HEK293 (cell line): ENCODE measurements at regions not wholly inside any gene's neighbourhood (a gene's known extent, or its start where the extent isn't known, plus 50 kb on each side); places are given as distances from the start of the nearest gene placed in this dataset.

Source experiments
- ZNF140 ChIP-seq: fragments of 450-650 bp; formaldehyde crosslinking; IDR thresholded peaks from 2 replicates; pipeline ENCODE4 v1.5.1; 2016; ENCODE audit warnings: missing biosample characterization, missing genetic modification characterization
- ZNF174 ChIP-seq: fragments of 450-650 bp; formaldehyde crosslinking; IDR thresholded peaks from 2 replicates; pipeline ENCODE4 v1.5.0; 2017; ENCODE audit warnings: missing biosample characterization, mild to moderate bottlenecking, missing genetic modification characterization
- ZNF274 ChIP-seq, 2 experiments: fragments of 200-500 bp in 1 of 2; fragments of 450-650 bp in 1 of 2; sonication (Bioruptor generic) in 1 of 2; formaldehyde crosslinking in 1 of 2; IDR thresholded peaks; 2 replicates each; pipeline versions ENCODE4 v1.5.1 to v1.6.1; 2014 to 2016; ENCODE audit warnings: borderline replicate concordance in 1 of 2, inconsistent platforms in 1 of 2, low read length in 1 of 2, missing biosample characterization in 1 of 2, missing genetic modification characterization in 1 of 2
- ZNF670 ChIP-seq: fragments of 450-650 bp; formaldehyde crosslinking; IDR thresholded peaks from 2 replicates; pipeline ENCODE4 v1.5.1; 2016; ENCODE audit warnings: missing biosample characterization, missing genetic modification characterization, low read depth
- TF ChIP-seq, protein P1 (sequence below): fragments of 450-650 bp; formaldehyde crosslinking; IDR thresholded peaks from 2 replicates; pipeline ENCODE4 v1.5.1; 2016; ENCODE audit warnings: missing biosample characterization, missing genetic modification characterization
- TF ChIP-seq, protein P2 (sequence below): fragments of 450-650 bp; formaldehyde crosslinking; IDR thresholded peaks from 2 replicates; pipeline ENCODE4 v1.5.1; 2016; ENCODE audit warnings: missing biosample characterization, missing genetic modification characterization
- TF ChIP-seq, protein P3 (sequence below): fragments of 450-650 bp; formaldehyde crosslinking; IDR thresholded peaks from 2 replicates; pipeline ENCODE4 v1.5.1; 2016; ENCODE audit warnings: missing biosample characterization, missing genetic modification characterization
- TF ChIP-seq, protein P4 (sequence below): fragments of 450-650 bp; formaldehyde crosslinking; IDR thresholded peaks from 2 replicates; pipeline ENCODE4 v1.5.1; 2016; ENCODE audit warnings: missing biosample characterization, missing genetic modification characterization

DNA sequence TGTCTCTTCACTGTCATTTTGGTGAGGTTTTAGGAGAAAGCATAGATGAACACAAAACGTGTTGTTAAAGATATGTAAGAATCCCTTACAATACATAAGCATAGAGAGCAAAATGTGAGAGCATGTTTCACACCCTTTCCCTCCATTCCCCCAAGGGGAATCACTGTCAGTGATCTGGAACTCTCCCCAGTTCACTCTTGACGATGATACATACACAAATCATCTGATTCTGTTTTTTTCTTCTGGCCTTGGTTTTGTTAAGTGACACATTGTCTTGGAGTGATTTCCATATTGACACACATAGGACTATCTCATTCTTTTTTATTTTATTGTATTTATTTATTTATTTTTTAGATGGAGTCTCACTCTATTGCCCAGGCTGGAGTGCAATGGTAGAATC, 53.7 kb upstream of the TANC1 start:
- TF ChIP-seq, protein P1, sequence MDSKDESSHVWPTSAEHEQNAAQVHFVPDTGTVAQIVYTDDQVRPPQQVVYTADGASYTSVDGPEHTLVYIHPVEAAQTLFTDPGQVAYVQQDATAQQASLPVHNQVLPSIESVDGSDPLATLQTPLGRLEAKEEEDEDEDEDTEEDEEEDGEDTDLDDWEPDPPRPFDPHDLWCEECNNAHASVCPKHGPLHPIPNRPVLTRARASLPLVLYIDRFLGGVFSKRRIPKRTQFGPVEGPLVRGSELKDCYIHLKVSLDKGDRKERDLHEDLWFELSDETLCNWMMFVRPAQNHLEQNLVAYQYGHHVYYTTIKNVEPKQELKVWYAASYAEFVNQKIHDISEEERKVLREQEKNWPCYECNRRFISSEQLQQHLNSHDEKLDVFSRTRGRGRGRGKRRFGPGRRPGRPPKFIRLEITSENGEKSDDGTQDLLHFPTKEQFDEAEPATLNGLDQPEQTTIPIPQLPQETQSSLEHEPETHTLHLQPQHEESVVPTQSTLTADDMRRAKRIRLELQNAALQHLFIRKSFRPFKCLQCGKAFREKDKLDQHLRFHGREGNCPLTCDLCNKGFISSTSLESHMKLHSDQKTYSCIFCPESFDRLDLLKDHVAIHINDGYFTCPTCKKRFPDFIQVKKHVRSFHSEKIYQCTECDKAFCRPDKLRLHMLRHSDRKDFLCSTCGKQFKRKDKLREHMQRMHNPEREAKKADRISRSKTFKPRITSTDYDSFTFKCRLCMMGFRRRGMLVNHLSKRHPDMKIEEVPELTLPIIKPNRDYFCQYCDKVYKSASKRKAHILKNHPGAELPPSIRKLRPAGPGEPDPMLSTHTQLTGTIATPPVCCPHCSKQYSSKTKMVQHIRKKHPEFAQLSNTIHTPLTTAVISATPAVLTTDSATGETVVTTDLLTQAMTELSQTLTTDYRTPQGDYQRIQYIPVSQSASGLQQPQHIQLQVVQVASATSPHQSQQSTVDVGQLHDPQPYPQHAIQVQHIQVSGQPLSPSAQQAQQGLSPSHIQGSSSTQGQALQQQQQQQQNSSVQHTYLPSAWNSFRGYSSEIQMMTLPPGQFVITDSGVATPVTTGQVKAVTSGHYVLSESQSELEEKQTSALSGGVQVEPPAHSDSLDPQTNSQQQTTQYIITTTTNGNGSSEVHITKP (tag by site-specific recombination): no peak
- no peak for TF ChIP-seq ZNF174 (tag by site-specific recombination)
- no peak for TF ChIP-seq ZNF274 (IDR thresholded peaks at IDR 0.05; ENCODE audit: low read length)
- TF ChIP-seq ZNF274 (tag by site-specific recombination; IDR thresholded peaks at IDR 0.05; ENCODE audit: borderline replicate concordance): no peak
- TF ChIP-seq, protein P2, sequence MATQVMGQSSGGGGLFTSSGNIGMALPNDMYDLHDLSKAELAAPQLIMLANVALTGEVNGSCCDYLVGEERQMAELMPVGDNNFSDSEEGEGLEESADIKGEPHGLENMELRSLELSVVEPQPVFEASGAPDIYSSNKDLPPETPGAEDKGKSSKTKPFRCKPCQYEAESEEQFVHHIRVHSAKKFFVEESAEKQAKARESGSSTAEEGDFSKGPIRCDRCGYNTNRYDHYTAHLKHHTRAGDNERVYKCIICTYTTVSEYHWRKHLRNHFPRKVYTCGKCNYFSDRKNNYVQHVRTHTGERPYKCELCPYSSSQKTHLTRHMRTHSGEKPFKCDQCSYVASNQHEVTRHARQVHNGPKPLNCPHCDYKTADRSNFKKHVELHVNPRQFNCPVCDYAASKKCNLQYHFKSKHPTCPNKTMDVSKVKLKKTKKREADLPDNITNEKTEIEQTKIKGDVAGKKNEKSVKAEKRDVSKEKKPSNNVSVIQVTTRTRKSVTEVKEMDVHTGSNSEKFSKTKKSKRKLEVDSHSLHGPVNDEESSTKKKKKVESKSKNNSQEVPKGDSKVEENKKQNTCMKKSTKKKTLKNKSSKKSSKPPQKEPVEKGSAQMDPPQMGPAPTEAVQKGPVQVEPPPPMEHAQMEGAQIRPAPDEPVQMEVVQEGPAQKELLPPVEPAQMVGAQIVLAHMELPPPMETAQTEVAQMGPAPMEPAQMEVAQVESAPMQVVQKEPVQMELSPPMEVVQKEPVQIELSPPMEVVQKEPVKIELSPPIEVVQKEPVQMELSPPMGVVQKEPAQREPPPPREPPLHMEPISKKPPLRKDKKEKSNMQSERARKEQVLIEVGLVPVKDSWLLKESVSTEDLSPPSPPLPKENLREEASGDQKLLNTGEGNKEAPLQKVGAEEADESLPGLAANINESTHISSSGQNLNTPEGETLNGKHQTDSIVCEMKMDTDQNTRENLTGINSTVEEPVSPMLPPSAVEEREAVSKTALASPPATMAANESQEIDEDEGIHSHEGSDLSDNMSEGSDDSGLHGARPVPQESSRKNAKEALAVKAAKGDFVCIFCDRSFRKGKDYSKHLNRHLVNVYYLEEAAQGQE (tag by site-specific recombination): no peak
- TF ChIP-seq, protein P3, sequence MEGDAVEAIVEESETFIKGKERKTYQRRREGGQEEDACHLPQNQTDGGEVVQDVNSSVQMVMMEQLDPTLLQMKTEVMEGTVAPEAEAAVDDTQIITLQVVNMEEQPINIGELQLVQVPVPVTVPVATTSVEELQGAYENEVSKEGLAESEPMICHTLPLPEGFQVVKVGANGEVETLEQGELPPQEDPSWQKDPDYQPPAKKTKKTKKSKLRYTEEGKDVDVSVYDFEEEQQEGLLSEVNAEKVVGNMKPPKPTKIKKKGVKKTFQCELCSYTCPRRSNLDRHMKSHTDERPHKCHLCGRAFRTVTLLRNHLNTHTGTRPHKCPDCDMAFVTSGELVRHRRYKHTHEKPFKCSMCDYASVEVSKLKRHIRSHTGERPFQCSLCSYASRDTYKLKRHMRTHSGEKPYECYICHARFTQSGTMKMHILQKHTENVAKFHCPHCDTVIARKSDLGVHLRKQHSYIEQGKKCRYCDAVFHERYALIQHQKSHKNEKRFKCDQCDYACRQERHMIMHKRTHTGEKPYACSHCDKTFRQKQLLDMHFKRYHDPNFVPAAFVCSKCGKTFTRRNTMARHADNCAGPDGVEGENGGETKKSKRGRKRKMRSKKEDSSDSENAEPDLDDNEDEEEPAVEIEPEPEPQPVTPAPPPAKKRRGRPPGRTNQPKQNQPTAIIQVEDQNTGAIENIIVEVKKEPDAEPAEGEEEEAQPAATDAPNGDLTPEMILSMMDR: no peak
- no peak for TF ChIP-seq ZNF670 (tag by site-specific recombination)
- TF ChIP-seq, protein P4, sequence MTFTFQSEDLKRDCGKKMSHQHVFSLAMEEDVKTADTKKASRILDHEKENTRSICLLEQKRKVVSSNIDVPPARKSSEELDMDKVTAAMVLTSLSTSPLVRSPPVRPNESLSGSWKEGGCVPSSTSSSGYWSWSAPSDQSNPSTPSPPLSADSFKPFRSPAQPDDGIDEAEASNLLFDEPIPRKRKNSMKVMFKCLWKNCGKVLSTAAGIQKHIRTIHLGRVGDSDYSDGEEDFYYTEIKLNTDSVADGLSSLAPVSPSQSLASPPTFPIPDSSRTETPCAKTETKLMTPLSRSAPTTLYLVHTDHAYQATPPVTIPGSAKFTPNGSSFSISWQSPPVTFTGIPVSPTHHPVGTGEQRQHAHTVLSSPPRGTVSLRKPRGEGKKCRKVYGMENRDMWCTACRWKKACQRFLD (tag by site-specific recombination): no peak
- no peak for TF ChIP-seq ZNF140 (tag by site-specific recombination)
